GM19043 (cell line): ENCODE measurements at regions not wholly inside any gene's neighbourhood (a gene's known extent, or its start where the extent isn't known, plus 50 kb on each side); places are given as distances from the start of the nearest gene placed in this dataset.
A peak's percentile ranks its signal among the peaks of the same experiment; 100 is the strongest.

Experiments used
- ATAC-seq: cut with Tn5 transposase; IDR thresholded peaks from one replicate; pipeline ENCODE4 v1.9.1; 2021; ENCODE audit warnings: low read depth; ENCODE audit not compliant: unreplicated experiment

GRCh38 chr2:118255771-118256372 lies 167.6 kb downstream of the INSIG2 start:
- no peak for ATAC-seq

GRCh38 chr2:118255301-118255700 lies 167.0 kb downstream of the INSIG2 start:
- no peak for ATAC-seq

GRCh38 chr2:118254116-118254515 lies 165.8 kb downstream of the INSIG2 start:
- no peak for ATAC-seq

- no peak for ATAC-seq
Measured at GRCh38 chr2:118251427-118251826, 163.2 kb downstream of the INSIG2 start.

- ATAC-seq: no peak
Measured at GRCh38 chr2:118250463-118250862, 162.2 kb downstream of the INSIG2 start.

GRCh38 chr2:118250001-118250400 lies 161.7 kb downstream of the INSIG2 start:
- ATAC-seq: peak; percentile 22

GRCh38 chr2:118249531-118249930 lies 161.3 kb downstream of the INSIG2 start:
- ATAC-seq: peak; percentile 80

- no peak for ATAC-seq
Measured at GRCh38 chr2:118246726-118247125, 158.5 kb downstream of the INSIG2 start.

- no peak for ATAC-seq
Measured at GRCh38 chr2:118246079-118246478, 157.8 kb downstream of the INSIG2 start.

GRCh38 chr2:118244686-118245085 lies 156.4 kb downstream of the INSIG2 start:
- ATAC-seq: no peak

- no peak for ATAC-seq
Measured at GRCh38 chr2:118243031-118243430, 154.8 kb downstream of the INSIG2 start.

- ATAC-seq: peak; percentile 78
Measured at GRCh38 chr2:118242216-118242615, 153.9 kb downstream of the INSIG2 start.

GRCh38 chr2:118241128-118241527 lies 152.9 kb downstream of the INSIG2 start:
- no peak for ATAC-seq

GRCh38 chr2:118240276-118240675 lies 152.0 kb downstream of the INSIG2 start:
- no peak for ATAC-seq

GRCh38 chr2:118239284-118239683 lies 151.0 kb downstream of the INSIG2 start:
- no peak for ATAC-seq

GRCh38 chr2:118237451-118237850 lies 149.2 kb downstream of the INSIG2 start:
- no peak for ATAC-seq

- ATAC-seq: no peak
Measured at GRCh38 chr2:118232796-118233195, 144.5 kb downstream of the INSIG2 start.

- ATAC-seq: no peak
Measured at GRCh38 chr2:118232391-118232790, 144.1 kb downstream of the INSIG2 start.

- no peak for ATAC-seq
Measured at GRCh38 chr2:118231759-118232158, 143.5 kb downstream of the INSIG2 start.

GRCh38 chr2:118227698-118228508 lies 139.6 kb downstream of the INSIG2 start:
- ATAC-seq: no peak

- no peak for ATAC-seq
Measured at GRCh38 chr2:118225666-118226065, 137.4 kb downstream of the INSIG2 start.

- ATAC-seq: no peak
Measured at GRCh38 chr2:118224895-118225311, 136.6 kb downstream of the INSIG2 start.
